OCI-M1 (cell line): ENCODE measurements at regions not wholly inside any gene's neighbourhood (a gene's known extent, or its start where the extent isn't known, plus 50 kb on each side); places are given as distances from the start of the nearest gene placed in this dataset.

Experiments
- DNase-seq: peaks from one replicate; lab custom pipeline; 2025; lab: John Stamatoyannopoulos, UW

DNA sequence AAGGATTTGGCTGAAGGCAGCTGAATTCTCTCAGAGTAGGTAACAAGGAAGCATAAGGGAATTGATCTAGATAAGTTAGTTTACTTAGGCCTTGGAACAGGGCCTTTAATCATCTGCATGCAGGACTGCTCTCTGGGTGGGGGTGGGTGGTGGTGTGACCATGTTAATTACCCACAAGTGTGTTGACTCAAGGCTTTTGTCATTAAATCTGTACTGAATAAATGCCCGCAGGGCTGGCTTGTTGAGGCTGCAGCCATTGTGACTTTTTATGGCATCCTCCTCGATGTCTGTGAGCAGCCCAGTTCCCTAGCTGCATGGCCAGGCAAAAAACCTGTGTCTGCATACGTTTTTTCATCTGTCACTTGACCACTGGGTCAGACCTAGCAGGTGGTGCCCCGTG lies 63.5 kb upstream of the ASCC3 start:
- DNase-seq = no peak

DNA sequence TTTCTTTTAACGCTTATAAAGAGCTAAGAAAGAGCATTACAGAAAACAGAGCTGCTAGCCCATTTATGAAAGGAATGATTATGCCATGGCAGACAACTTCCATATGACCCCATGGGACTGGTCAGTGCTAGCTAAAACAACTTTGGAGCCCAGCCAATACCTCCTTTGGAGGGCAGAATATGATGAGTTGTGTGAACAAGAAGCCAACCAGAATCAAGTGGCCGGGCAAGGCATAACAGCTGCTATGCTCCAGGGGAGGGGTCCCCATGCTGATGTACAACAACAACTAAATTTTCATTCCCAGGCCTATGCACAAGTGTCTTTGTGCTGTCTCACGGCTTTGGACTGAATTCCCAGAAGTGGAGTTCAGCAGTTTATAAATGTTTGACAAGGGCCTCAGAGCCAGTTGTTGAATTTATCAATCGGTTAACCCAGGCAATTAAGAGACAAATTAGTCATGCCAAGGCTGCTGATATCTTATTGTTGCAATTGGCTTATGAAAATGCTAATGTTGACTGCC lies 65.0 kb upstream of the ASCC3 start:
- DNase-seq = no peak

DNA sequence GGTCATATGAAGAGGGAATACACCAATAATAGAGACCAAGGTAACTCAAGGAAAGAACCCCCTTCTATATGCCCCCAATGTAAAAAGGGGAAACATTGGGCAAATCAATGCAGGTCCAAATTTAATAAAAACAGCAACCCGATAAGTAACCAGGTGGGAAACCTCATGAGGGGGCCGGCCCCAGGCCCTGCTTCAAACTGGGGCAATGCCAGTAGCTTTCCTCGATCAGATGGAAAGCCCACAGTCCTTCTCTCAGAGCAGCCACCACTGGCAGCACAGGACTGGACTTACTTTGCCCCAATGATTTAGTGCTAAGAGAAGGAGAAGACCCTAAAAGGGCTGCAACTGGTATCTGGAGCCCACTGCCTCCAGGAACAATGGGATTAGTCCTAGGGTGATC lies 65.6 kb upstream of the ASCC3 start:
- DNase-seq = no peak

DNA sequence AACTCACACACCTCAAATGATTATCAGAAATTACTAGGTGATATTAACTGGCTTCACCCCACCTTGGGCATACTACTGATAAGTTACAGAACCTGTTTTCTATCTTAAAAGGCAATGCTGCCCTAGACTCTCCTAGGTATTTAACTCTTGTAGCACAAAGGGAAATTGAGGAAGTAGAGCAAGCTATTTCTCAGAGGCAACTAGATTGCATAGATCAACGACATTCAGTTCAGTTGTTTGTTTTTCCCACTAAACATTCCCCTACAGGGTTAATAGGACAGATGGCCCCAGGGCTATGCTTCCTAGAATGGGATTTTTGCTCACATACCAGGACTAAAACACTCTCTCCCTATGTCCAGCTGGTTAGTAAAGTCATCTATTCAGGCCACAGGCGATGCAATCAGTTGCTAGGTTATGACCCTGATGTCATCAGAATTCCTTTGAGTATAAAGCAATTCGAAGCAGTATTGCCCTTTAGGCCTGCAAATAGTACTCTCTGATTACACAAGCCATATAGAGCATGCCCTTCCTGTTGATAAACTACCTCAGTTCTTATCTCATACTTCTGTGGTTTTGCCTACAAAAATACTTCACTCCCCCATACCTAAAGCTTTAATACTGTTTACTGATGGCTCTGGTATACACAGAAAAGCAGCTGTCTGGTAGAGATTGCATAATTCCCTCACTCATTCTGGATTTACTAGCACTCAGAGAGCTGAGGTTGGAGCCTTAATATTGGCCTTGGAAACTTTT lies 67.4 kb upstream of the ASCC3 start:
- DNase-seq = peak; percentile 92

DNA sequence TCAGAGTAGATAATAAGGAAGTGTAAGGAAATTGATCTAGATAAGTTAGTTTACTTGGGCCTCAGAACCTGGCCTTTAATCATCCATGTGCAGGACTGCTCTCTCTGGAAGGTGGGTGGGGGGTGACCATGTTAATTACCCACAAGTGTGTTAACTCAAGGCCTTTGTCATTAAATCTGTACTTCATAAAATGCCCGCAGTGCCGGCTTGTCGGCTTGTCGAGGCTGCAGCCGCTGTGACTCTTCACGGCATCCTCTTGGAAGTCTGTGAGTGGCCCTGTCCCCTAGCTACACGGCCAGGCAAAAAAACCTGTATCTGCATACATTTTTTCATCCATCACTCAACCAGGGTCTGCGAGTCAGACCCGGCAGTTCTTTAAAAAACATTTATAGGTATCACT lies 70.9 kb upstream of the ASCC3 start:
- DNase-seq = no peak

- peak; percentile 38 for DNase-seq
Measured at GRCh38 chr6:100959280-100959679, 78.2 kb upstream of the ASCC3 start.

DNA sequence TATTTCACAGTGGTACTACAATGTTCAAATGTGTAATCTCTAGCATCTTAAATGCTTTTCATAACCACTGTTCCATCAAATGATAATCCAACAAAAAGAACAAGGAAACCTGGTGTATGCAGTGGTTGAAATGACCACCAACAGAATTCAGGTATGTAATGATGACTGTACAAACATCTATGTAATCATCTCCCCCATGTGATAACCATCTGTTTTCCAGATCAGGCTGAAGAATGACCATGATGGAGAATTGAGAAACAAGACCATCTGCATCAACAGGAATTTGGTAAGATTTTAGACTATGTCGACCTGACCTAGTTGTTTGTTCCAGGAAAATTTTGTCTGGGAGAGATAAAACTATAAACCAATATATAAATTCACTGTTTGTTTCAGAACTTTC lies 81.3 kb upstream of the ASCC3 start:
- no peak for DNase-seq

GRCh38 chr6:100965067-100965466 lies 83.9 kb upstream of the ASCC3 start:
- DNase-seq = no peak

GRCh38 chr6:100968949-100969348 lies 87.8 kb upstream of the ASCC3 start:
- DNase-seq = peak; percentile 39

DNA sequence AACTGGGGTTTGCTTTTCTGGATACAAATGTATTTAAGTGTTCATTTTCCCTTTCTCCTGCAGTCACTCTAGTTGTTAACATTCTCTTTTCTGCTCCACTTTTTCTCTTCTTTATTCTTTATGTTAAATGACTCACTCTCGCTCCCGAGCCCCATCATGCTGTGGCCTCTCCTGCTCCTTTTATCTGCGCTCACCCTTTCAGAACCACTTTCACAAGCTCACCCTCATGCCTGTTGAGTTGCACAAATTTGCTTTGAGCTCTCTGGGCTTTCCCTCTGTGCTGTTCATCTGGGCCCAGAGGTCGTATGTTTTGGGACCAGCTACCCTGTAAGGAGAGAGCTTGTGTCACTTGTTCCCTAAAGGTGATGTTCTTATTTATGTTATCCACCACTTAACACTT lies 98.1 kb upstream of the ASCC3 start:
- DNase-seq = no peak

DNA sequence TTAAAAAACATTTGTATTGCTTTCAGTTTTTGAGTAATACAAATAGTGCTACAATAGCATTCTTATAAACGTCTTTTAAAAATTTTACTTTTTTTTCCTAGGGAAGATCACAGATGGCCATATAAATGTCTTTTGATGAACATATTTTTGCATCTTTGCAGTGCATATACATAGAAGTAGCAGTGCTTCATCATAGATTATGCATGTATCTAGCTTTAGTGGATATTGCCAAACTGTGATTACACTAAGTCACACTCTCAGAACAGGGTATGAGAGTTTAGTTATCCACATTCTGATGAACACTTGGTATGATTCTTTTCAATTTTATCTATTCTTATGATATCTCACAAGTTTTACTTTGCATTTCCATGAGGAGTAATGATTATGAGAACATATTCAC lies 99.8 kb upstream of the ASCC3 start:
- DNase-seq = no peak

DNA sequence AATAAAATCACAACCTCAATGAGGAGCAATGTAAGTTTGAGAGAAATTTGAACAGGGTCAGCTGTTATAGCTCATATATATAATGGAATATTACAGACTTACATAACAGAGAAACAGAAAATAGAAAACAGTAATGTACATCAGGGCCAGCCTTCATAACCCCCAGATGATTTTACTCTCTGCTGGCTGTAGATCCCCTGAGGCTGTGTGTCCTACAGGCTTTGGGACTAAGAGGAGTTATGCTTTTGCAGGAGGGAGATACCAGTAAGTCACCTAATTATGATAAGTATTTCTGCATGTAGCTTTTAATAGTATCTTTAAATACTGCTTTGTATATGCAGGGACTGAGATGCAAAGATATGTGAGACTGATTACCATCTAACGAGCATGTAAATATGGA lies 105.8 kb upstream of the ASCC3 start:
- DNase-seq = no peak

- no peak for DNase-seq
Measured at GRCh38 chr6:100987556-100987955, 106.4 kb upstream of the ASCC3 start.

GRCh38 chr6:100988391-100988984 lies 107.4 kb upstream of the ASCC3 start:
- no peak for DNase-seq

- DNase-seq = no peak
Measured at GRCh38 chr6:100990070-100990469, 108.9 kb upstream of the ASCC3 start.

GRCh38 chr6:100996409-100996808 lies 115.3 kb upstream of the ASCC3 start:
- DNase-seq = no peak

DNA sequence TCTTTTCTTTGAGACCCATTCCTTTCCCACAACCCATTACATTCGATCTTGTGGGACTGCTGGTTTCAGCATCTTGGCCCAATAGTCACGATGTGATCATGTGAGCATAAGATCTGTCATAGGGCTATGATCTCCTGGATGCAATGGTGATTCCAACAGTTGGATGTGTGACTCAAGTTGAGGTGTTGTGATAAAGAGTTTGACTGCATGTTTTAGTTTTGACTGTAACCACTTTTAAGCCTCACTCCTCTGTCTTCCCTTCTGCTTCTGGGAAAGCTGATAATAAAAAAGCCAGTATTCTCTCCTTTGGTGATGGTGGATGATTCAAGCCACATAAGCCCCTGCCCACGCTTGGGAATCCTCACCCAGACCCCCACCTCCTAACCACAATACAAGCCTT lies 117.0 kb upstream of the ASCC3 start:
- DNase-seq = peak; percentile 79

- DNase-seq = peak; percentile 41
Measured at GRCh38 chr6:100999034-100999597, 118.0 kb upstream of the ASCC3 start.

- no peak for DNase-seq
Measured at GRCh38 chr6:101000341-101000740, 119.2 kb upstream of the ASCC3 start.

GRCh38 chr6:101001012-101001411 lies 119.9 kb upstream of the ASCC3 start:
- peak; percentile 57 for DNase-seq

DNA sequence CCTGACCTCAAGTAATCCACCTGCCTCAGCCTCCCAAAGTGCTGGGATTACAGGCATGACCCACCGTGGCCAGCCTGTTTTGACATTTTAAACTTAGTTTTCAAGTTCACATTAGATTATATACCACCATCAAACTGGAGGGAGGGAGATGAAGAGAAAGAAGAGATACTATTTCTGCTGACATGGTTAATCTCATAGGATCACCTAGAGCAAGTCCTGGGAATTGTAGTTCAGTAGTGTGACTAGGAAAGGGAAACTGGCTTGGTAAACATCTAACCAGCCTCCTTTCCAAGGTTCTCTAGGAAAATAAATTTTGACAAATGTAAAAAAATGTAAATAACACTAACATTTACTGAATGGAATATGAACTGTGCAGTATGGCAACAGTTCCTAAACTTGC lies 120.5 kb upstream of the ASCC3 start:
- no peak for DNase-seq

DNA sequence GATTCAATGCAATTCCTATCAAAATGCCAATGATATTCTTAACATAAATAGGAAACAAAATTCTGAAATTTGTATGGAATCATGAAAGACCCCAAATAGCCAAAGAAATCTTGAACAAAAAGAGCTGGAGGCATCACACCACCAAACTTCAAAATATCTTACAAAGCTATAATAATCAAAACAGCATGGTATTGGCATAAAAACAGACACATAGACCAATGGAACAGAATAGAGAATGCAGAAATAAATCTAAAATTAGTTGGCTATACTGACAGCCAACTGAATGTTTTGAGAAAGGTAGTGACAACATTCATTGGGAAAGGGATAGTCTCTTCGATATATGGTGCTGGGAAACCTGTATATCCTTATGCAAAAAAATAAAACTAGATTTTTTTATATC lies 121.9 kb upstream of the ASCC3 start:
- peak; percentile 14 for DNase-seq

DNA sequence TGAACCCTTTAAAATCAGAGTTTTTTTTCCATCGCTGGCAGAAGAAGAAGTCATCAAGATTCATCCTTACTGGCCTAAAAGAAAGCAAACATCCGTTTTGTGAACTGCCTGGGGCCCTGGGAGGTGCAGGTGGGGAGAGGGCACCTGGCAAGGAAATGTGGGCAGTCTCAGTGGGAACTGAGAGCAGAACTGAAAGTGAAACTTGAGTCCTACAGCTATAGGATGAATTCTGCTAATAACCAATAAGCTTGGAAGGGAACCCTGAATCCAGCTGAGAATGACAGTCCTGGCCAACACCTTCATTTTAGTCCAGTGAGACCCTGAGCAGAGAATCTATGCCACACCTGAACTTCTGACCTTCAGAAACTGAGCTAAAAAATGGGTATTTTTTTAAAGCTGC lies 130.1 kb upstream of the ASCC3 start:
- DNase-seq = peak; percentile 75
